H1 (cell line): ENCODE measurements at regions not wholly inside any gene's neighbourhood (a gene's known extent, or its start where the extent isn't known, plus 50 kb on each side); places are given as distances from the start of the nearest gene placed in this dataset.

Experiments
- CTCF ChIA-PET: fragments of 300-600 bp; sonication (Branson Sonifier 250); formaldehyde crosslinking; loops from one replicate; lab custom pipeline; 2021; ENCODE audit not compliant: partially characterized antibody; lab: Charles Lee
- POLR2A ChIA-PET: fragments of 300-600 bp; sonication (Branson Sonifier 250); formaldehyde crosslinking; loops from one replicate; lab custom pipeline; 2021; ENCODE audit warnings: inconsistent platforms; ENCODE audit not compliant: partially characterized antibody; lab: Charles Lee
- DNase-seq, 2 experiments: peaks; one replicate each; pipeline versions ENCODE4 v3.0.0 to v3.0.0-alpha.2; 2010 to 2022; ENCODE audit warnings: low spot score in 2 of 2, low read depth in 1 of 2, mixed read lengths in 1 of 2
- FAIRE-seq: peaks from 2 replicates; lab custom pipeline; 2011; peaks lifted over from hg19 to GRCh38; lab: Jason Lieb, UNC
- H2AFZ ChIP-seq: 2 replicates; pipeline ENCODE4 v1.8.1; 2012; ENCODE audit warnings: low read length, inconsistent platforms
- H2AK5ac ChIP-seq: 2 replicates; pipeline ENCODE4 v1.6.1; 2013; ENCODE audit warnings: low read depth, low read length
- H2BK120ac ChIP-seq: replicated peaks from 2 replicates; pipeline ENCODE3; 2013; ENCODE audit warnings: low read depth, low read length, inconsistent platforms
- H2BK12ac ChIP-seq: 2 replicates; pipeline ENCODE4 v1.6.1; 2013; ENCODE audit warnings: low read depth, low read length
- H2BK15ac ChIP-seq: 2 replicates; pipeline ENCODE4 v1.6.1; 2013; ENCODE audit warnings: low read length
- H2BK20ac ChIP-seq: 2 replicates; pipeline ENCODE4 v1.6.1; 2013; ENCODE audit warnings: low read length
- H2BK5ac ChIP-seq: 2 replicates; pipeline ENCODE4 v1.6.1; 2013; ENCODE audit warnings: low read depth, low read length
- H3K14ac ChIP-seq: 2 replicates; pipeline ENCODE4 v1.6.1; 2013; ENCODE audit warnings: inconsistent platforms; ENCODE audit not compliant: insufficient read length
- H3K18ac ChIP-seq: 2 replicates; pipeline ENCODE4 v1.6.1; 2013; ENCODE audit warnings: low read length; ENCODE audit errors: extremely low read depth
- H3K23ac ChIP-seq: 2 replicates; pipeline ENCODE4 v1.6.1; 2013; ENCODE audit warnings: inconsistent platforms; ENCODE audit not compliant: insufficient read length
- H3K23me2 ChIP-seq: 2 replicates; pipeline ENCODE4 v1.6.1; 2013; ENCODE audit warnings: low read depth, low read length
- H3K27ac ChIP-seq: 2 replicates; pipeline ENCODE4 v1.6.1; 2011; ENCODE audit warnings: low read depth, low read length, inconsistent platforms
- H3K27me3 ChIP-seq, 4 experiments: replicated peaks in 1 of 4; 1 replicate in 1 of 4; 2 replicates in 3 of 4; pipeline versions ENCODE4 v1.6.1 to v1.8.1; 2011 to 2013; ENCODE audit warnings: low read length in 3 of 4, mild to moderate bottlenecking in 3 of 4, inconsistent platforms in 2 of 4, mixed read lengths in 2 of 4, moderate library complexity in 1 of 4; ENCODE audit not compliant: control insufficient read depth in 3 of 4, insufficient read depth in 3 of 4; ENCODE audit errors: extremely low read depth in 1 of 4
- H3K36me3 ChIP-seq, 4 experiments: 2 replicates each; pipeline versions ENCODE4 v1.6.1 to v1.8.1; 2011 to 2013; ENCODE audit warnings: mild to moderate bottlenecking in 4 of 4, low read length in 3 of 4, moderate library complexity in 2 of 4, control low read depth in 1 of 4, inconsistent platforms in 1 of 4; ENCODE audit not compliant: insufficient read depth in 4 of 4, control insufficient read depth in 2 of 4
- H3K4ac ChIP-seq: replicated peaks from 2 replicates; pipeline ENCODE3; 2013; ENCODE audit warnings: low read length, low read depth, mixed read lengths, inconsistent platforms; ENCODE audit not compliant: insufficient read length
- H3K4me1 ChIP-seq, 4 experiments: replicated peaks in 1 of 4; 1 replicate in 1 of 4; 2 replicates in 3 of 4; pipeline versions ENCODE4 v1.6.1 to v1.8.1; 2011 to 2013; ENCODE audit warnings: low read length in 3 of 4, inconsistent platforms in 2 of 4, mixed read lengths in 1 of 4; ENCODE audit not compliant: insufficient read depth in 4 of 4, control insufficient read depth in 3 of 4
- H3K4me2 ChIP-seq, 2 experiments: 2 replicates each; pipeline versions ENCODE4 v1.6.1 to v1.8.1; 2011 to 2013; ENCODE audit warnings: low read depth in 2 of 2, low read length in 2 of 2, control low read depth in 1 of 2, inconsistent platforms in 1 of 2, mild to moderate bottlenecking in 1 of 2; ENCODE audit not compliant: insufficient read depth in 1 of 2
- H3K4me3 ChIP-seq, 4 experiments: fragments of 200-600, 300-600 bp in 1 of 4; sonication (generic), shearing (Covaris generic), sonication (Bioruptor Twin) in 1 of 4; 2 replicates each; pipeline versions ENCODE4 v1.5.1 to v1.8.1; 2011 to 2016; ENCODE audit warnings: low read length in 4 of 4, low read depth in 3 of 4, control low read depth in 2 of 4, inconsistent platforms in 2 of 4, mild to moderate bottlenecking in 2 of 4, mixed read lengths in 1 of 4, moderate library complexity in 1 of 4; ENCODE audit not compliant: insufficient read depth in 2 of 4; ENCODE audit errors: extremely low read depth in 1 of 4
- H3K56ac ChIP-seq: replicated peaks from 2 replicates; pipeline ENCODE3; 2013; ENCODE audit warnings: low read depth, mild to moderate bottlenecking, mixed read lengths, low read length, inconsistent platforms; ENCODE audit not compliant: insufficient read length
- H3K79me1 ChIP-seq: 2 replicates; pipeline ENCODE4 v1.6.1; 2013; ENCODE audit warnings: low read depth, low read length, control low read depth
- H3K79me2 ChIP-seq, 2 experiments: 2 replicates each; pipeline versions ENCODE4 v1.6.1 to v1.8.1; 2012 to 2013; ENCODE audit warnings: low read length in 2 of 2, mild to moderate bottlenecking in 2 of 2, inconsistent platforms in 1 of 2; ENCODE audit not compliant: insufficient read depth in 2 of 2, control insufficient read depth in 1 of 2
- H3K9ac ChIP-seq, 4 experiments: replicated peaks in 1 of 4; 1 replicate in 1 of 4; 2 replicates in 3 of 4; pipeline versions ENCODE4 v1.6.1 to v1.8.1; 2011 to 2013; ENCODE audit warnings: low read depth in 3 of 4, low read length in 3 of 4, control low read depth in 2 of 4, mild to moderate bottlenecking in 2 of 4, moderate library complexity in 2 of 4, inconsistent platforms in 1 of 4; ENCODE audit errors: extremely low read depth in 1 of 4
- H3K9me3 ChIP-seq, 2 experiments: 2 replicates each; pipeline versions ENCODE4 v1.6.1 to v1.8.1; 2012 to 2013; ENCODE audit warnings: mild to moderate bottlenecking in 2 of 2, moderate library complexity in 2 of 2, control low read depth in 1 of 2, inconsistent platforms in 1 of 2, low read depth in 1 of 2, low read length in 1 of 2, mixed read lengths in 1 of 2; ENCODE audit not compliant: insufficient read depth in 2 of 2
- H4K20me1 ChIP-seq, 2 experiments: replicated peaks in 1 of 2; 2 replicates each; pipeline versions ENCODE3 to v1.8.1; 2011 to 2013; ENCODE audit warnings: inconsistent platforms in 2 of 2, low read length in 2 of 2, mild to moderate bottlenecking in 1 of 2; ENCODE audit not compliant: insufficient read depth in 2 of 2, control insufficient read depth in 1 of 2
- H4K5ac ChIP-seq: 2 replicates; pipeline ENCODE4 v1.6.1; 2013; ENCODE audit warnings: low read length, low read depth, mixed read lengths, inconsistent platforms; ENCODE audit not compliant: insufficient read length
- H4K8ac ChIP-seq: 2 replicates; pipeline ENCODE4 v1.8.0; 2013; ENCODE audit warnings: mild to moderate bottlenecking, moderate library complexity, low read length, inconsistent platforms; ENCODE audit not compliant: insufficient read depth; ENCODE audit errors: extremely low read depth
- H4K91ac ChIP-seq: replicated peaks from 2 replicates; pipeline ENCODE3; 2013; ENCODE audit warnings: low read length, mixed read lengths, inconsistent platforms; ENCODE audit not compliant: insufficient read length
- HDAC2 ChIP-seq, 2 experiments: fragments of 300-600 bp in 1 of 2; sonication (generic) in 1 of 2; IDR thresholded peaks; 2 replicates each; pipeline ENCODE4 v1.6.1; 2011 to 2012; ENCODE audit warnings: low read depth in 2 of 2, low read length in 2 of 2, mild to moderate bottlenecking in 2 of 2, moderate library complexity in 2 of 2, borderline replicate concordance in 1 of 2, inconsistent platforms in 1 of 2
- JUND ChIP-seq: IDR thresholded peaks from 2 replicates; pipeline ENCODE4 v1.6.1; 2011; ENCODE audit warnings: mild to moderate bottlenecking, improper control_type of control experiment, low read length
- WGBS, 2 experiments: shearing (Covaris generic) in 1 of 2; methylation state at CpG; one replicate each; pipeline versions ENCODE4 v1.1.6 to v1.1.7; 2013 to 2015; ENCODE audit warnings: low lambda C conversion rate in 2 of 2, mixed read lengths in 2 of 2, inconsistent platforms in 1 of 2, low coverage in 1 of 2, missing lambda C conversion rate in 1 of 2; ENCODE audit not compliant: insufficient replicate concordance in 2 of 2, insufficient coverage in 1 of 2, insufficient read length in 1 of 2; ENCODE audit errors: extremely low coverage in 1 of 2, missing lambda C conversion rate in 1 of 2; 5-methylcytosine and 5-hydroxymethylcytosine counted together

DNA sequence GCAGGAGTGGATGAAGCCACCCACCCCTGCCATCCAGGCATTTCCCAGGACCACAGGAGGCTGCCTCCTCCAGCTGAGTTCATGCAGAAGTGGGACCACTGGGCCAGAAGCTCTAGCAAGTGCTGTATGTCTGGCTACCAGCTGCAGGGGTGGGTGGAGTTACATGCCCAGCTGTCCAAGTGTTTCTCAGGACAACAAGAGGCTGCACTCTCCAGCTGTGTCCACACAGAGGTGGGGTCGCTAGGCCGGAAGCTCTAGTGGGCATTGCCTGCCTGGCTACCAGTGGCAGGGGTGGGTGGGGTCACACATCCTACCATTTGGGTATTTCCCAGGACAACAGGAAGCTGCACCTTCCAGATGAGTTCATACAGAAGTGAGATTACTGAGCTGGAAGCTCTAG, 234.0 kb upstream of the PPP2R3A start:
- H3K9ac ChIP-seq, result no peak overlapping the region
- no peak for DNase-seq
- peaks cover 15 to 19% of the 10 kb centered on the region in 2 experiments for H3K9me3 ChIP-seq
- H4K20me1 ChIP-seq, result no peaks in the 10 kb centered on the region
- H3K56ac ChIP-seq, result no peak overlapping the region
- no peak overlapping the region for H3K4me2 ChIP-seq
- no peak overlapping the region for H2BK12ac ChIP-seq
- H3K14ac ChIP-seq, result no peak overlapping the region
- H2BK15ac ChIP-seq, result no peak overlapping the region
- H3K18ac ChIP-seq, result no peak overlapping the region
- TF ChIP-seq HDAC2 (IDR thresholded peaks at IDR 0.05; ENCODE audit: borderline replicate concordance in 1 of 2, low read depth in 2 of 2, low read length in 2 of 2) (no peak), JUND (no peak)
- H3K36me3 ChIP-seq, result no peaks in the 10 kb centered on the region; a peak in 1 of 8 replicates
- no peak overlapping the region for H4K8ac ChIP-seq
- no peak overlapping the region for H3K27ac ChIP-seq
- H2BK120ac ChIP-seq, result no peak overlapping the region
- H3K4me1 ChIP-seq, result peaks cover 0 to 2% (median 0%) of the 10 kb centered on the region in 4 experiments; a peak in 1 of 7 replicates
- H3K4ac ChIP-seq, result peak overlapping the region; percentile 38
- no peak for FAIRE-seq
- WGBS, 2 experiments, result 82% methylated on average over 2 of the region's 2 CpGs; no CpG with 5 or more reads in 1 of the 2 experiments
- no peaks in the 10 kb centered on the region for H3K79me2 ChIP-seq
- no peak overlapping the region for H4K91ac ChIP-seq
- H3K23me2 ChIP-seq, result 0 out of 2 replicates have a peak, but pooled peaks cover 1% of the 10 kb centered on the region
- H3K23ac ChIP-seq, result no peak overlapping the region
- no peak overlapping the region for H4K5ac ChIP-seq
- H3K79me1 ChIP-seq, result no peaks in the 10 kb centered on the region
- no peak overlapping the region for H2BK20ac ChIP-seq
- H2BK5ac ChIP-seq, result peak overlapping the region; percentile 19; the same call in 1 of the 2 replicates
- H2AFZ ChIP-seq, result no peak overlapping the region
- H2AK5ac ChIP-seq, result no peak overlapping the region
- no peaks in the 10 kb centered on the region for H3K27me3 ChIP-seq
- H3K4me3 ChIP-seq, result no peak overlapping the region
- CTCF ChIA-PET, result interaction anchor here (0.7 to 0.8 kb wide), 2 partner anchors 31 to 1280 kb away, joined by 3 read pairs; no protein-coding TSS in a partner anchor
- POLR2A ChIA-PET, result no interaction called here
